Mesodermal cell (in vitro differentiated cells): ENCODE measurements at regions not wholly inside any gene's neighbourhood (a gene's known extent, or its start where the extent isn't known, plus 50 kb on each side); places are given as distances from the start of the nearest gene placed in this dataset.
A peak's percentile ranks its signal among the peaks of the same experiment; 100 is the strongest.

Source experiments
- H3K27ac ChIP-seq: 2 replicates; pipeline ENCODE4 v1.7.0; 2013; ENCODE audit warnings: mild to moderate bottlenecking, low read depth, low read length, moderate library complexity; ENCODE audit not compliant: severe bottlenecking
- H3K36me3 ChIP-seq: 2 replicates; pipeline ENCODE4 v1.7.1; 2013; ENCODE audit warnings: mild to moderate bottlenecking, low read length, moderate library complexity; ENCODE audit not compliant: control insufficient read depth, insufficient read depth
- H3K4me1 ChIP-seq: one replicate; pipeline ENCODE4 v1.7.1; 2013; ENCODE audit warnings: mild to moderate bottlenecking, low read length; ENCODE audit not compliant: insufficient read depth, control insufficient read depth, poor library complexity, severe bottlenecking
- H3K4me3 ChIP-seq: 2 replicates; pipeline ENCODE4 v1.7.0; 2013; ENCODE audit warnings: low read length, control low read depth, mild to moderate bottlenecking; ENCODE audit not compliant: insufficient read depth, poor library complexity, severe bottlenecking; ENCODE audit errors: extremely low read depth
- H3K9me3 ChIP-seq: 2 replicates; pipeline ENCODE4 v1.7.1; 2013; ENCODE audit warnings: mild to moderate bottlenecking, low read length, moderate library complexity; ENCODE audit not compliant: control insufficient read depth
- WGBS, 2 experiments: methylation state at CpG; one replicate each; pipeline ENCODE4 v1.1.5; 2013; ENCODE audit warnings: missing lambda C conversion rate in 2 of 2; ENCODE audit not compliant: insufficient coverage in 2 of 2; 5-methylcytosine and 5-hydroxymethylcytosine counted together

GRCh38 chr4:53866055-53866454 lies 198.3 kb downstream of the CHIC2 start:
- H3K4me3 ChIP-seq, result no peak overlapping the region
- H3K27ac ChIP-seq, result no peak overlapping the region
- H3K4me1 ChIP-seq, result no peaks in the 10 kb centered on the region
- H3K9me3 ChIP-seq, result no peaks in the 10 kb centered on the region
- H3K36me3 ChIP-seq, result no peaks in the 10 kb centered on the region
- 95 to 100% methylated on average over 5 to 6 of the region's 8 CpGs for WGBS, 2 experiments

DNA sequence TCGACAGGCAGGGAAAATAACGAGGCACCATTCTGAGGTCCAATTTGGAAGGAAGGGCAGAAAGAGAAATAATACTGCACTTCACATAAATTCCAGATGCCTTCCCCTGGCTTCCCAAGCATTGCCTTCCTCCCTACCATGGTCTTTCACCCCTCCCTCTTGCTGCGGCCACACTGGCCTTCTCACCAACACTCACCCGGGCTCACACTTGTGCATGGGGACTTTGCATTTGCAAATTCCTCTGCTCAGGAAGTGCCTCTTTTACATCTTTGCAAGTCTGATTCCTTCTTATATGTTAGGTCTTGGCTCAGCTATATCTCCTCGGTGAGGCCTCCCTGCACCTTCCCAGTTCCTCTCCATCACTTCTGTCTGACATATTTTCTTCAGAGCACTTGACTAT lies 199.4 kb downstream of the CHIC2 start:
- Histone ChIP-seq H3K9me3 (no peaks in the 10 kb centered on the region), H3K4me3 (no peak overlapping the region), H3K27ac (no peak overlapping the region), H3K36me3 (no peaks in the 10 kb centered on the region), H3K4me1 (no peaks in the 10 kb centered on the region)
- 64 to 68% methylated on average over 5 of the region's 5 CpGs for WGBS, 2 experiments

DNA sequence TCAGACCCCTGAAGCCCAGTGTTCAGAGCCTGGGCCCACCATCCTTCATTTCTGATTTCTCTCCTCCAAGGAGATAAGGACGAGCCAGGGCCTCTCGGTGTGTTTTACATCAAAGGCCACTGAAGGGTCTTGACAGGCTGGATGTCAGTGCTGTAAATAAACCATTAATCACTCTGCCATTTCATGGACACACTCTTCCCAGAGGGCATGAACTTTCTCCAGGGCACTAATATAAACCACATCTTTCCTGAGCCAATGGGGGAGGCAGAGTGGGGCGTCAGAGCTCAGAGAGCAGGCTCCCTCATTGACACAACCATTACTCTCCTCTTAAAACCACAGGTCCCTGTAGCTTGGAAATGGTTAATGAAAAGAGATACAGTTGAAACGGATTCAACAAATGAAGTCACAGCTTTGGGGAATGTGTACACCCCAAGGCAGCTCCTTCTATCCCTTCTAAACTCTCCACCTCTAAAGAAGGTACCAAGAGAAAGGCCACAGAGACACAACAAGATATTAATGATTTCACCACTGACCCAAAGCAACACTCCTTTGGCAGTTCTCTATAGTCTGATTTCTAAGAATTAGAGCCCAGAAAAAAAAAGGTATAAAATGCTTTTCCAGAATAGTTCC lies 200.6 kb downstream of the CHIC2 start:
- WGBS, 2 experiments, result 20 to 50% methylated on average over 1 of the region's 4 CpGs
- Histone ChIP-seq H3K27ac (peak overlapping the region; percentile 71), H3K36me3 (no peaks in the 10 kb centered on the region), H3K4me1 (no peaks in the 10 kb centered on the region), H3K9me3 (no peaks in the 10 kb centered on the region), H3K4me3 (no peak overlapping the region)

DNA sequence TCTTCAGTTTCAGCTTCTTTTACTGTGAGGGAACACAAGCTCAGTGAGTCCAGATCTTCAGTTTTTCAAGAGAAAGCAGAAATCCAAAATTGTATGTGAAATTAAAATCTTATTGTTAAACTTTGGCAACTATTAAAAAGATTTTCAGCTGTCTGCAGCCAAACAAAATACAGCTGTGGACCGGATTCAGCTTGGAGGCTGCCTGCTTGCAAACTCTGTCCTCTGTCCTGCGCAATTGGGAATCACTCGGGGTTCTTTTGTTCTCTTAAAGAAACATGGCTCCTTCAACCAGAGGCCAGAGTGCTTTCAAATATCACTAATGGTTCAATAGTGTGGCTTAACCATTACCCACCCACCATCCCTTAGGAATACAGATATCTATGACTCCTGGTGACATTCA lies 201.2 kb downstream of the CHIC2 start:
- Histone ChIP-seq H3K36me3 (no peaks in the 10 kb centered on the region), H3K27ac (peak overlapping the region; percentile 71), H3K9me3 (no peaks in the 10 kb centered on the region), H3K4me3 (no peak overlapping the region), H3K4me1 (no peaks in the 10 kb centered on the region)
- WGBS, 2 experiments, result 75 to 84% methylated on average over 3 of the region's 3 CpGs

- Histone ChIP-seq H3K36me3 (no peaks in the 10 kb centered on the region), H3K4me3 (no peak overlapping the region), H3K9me3 (no peaks in the 10 kb centered on the region), H3K27ac (peak overlapping the region; percentile 71), H3K4me1 (no peaks in the 10 kb centered on the region)
- 60% methylated on average over 1 of the region's 4 CpGs; no CpG with 5 or more reads in 1 of the 2 experiments for WGBS, 2 experiments
Measured at GRCh38 chr4:53861856-53862610, 202.4 kb downstream of the CHIC2 start.

- no peak overlapping the region for H3K4me3 ChIP-seq
- no peaks in the 10 kb centered on the region for H3K4me1 ChIP-seq
- no peaks in the 10 kb centered on the region for H3K9me3 ChIP-seq
- H3K36me3 ChIP-seq, result no peaks in the 10 kb centered on the region
- no peak overlapping the region for H3K27ac ChIP-seq
Measured at GRCh38 chr4:53859305-53859704, 205.1 kb downstream of the CHIC2 start.

- Histone ChIP-seq H3K9me3 (no peaks in the 10 kb centered on the region), H3K27ac (no peak overlapping the region), H3K4me1 (no peaks in the 10 kb centered on the region), H3K4me3 (no peak overlapping the region), H3K36me3 (no peaks in the 10 kb centered on the region)
- WGBS, 2 experiments, result no CpG with 5 or more reads among the region's 1 CpG
Measured at GRCh38 chr4:53858744-53859143, 205.7 kb downstream of the CHIC2 start.

DNA sequence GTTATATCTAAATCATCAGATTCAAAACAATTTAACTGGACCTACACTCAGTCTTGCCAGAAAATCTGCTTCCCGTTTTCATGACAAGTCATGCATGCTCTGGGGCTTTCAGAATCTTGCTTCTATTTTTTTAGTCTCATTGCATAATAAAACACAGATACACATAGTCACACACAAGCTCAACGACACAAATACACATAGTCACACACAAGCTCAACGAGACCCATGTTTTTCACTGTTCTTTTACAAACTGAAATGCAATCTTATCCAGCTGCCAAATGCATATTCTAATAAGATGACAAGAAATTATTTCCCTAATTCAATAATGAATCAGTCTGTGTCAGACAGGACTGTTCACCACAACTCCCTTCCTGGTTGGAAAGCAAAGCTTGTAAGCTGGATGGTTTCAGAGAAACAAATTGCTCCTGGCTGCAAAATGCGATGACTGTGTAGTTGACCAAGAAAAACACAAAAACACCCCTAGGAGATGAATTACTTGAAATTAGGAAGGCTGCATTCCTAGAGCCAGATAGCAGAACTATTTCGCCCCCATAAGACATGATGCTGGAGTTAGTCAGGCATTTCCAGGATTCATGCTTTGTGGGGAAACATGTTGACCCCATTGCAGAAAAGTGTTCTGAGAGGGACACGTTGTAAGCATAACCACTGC lies 208.7 kb downstream of the CHIC2 start:
- Histone ChIP-seq H3K4me3 (no peak overlapping the region), H3K4me1 (no peaks in the 10 kb centered on the region), H3K27ac (no peak overlapping the region), H3K9me3 (no peaks in the 10 kb centered on the region), H3K36me3 (no peaks in the 10 kb centered on the region)
- WGBS, 2 experiments, result 94% methylated on average over 3 to 4 of the region's 6 CpGs

DNA sequence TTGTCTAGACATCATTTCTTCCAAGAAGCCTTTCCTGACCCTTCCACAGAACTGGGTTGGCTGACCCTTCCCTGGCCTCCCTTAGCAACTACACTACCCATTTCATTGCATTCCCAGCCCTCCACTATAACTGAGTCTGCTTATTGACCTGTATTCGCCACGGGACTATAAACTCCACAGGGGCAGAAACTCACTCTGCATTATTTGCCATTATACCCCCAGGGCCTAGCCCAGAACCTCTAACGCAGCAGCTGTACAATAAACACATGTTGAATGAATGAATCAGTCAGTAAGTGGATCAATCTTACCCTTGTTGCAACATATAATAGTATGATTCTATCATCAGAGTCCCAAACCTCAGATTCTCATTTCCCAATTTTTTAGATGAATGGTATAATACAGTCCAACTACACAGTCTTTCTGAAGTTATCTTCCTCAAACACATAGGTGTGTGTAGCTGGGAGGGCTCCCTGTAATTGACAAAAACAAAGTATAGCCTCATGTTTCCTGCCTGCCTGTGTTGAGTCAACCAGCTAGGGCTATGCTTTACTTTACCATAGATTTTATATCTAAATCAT lies 209.3 kb downstream of the CHIC2 start:
- no peak overlapping the region for H3K27ac ChIP-seq
- no peak overlapping the region for H3K4me3 ChIP-seq
- H3K4me1 ChIP-seq, result no peaks in the 10 kb centered on the region
- WGBS, 2 experiments, result 80% methylated on average over 1 of the region's 3 CpGs; no CpG with 5 or more reads in 1 of the 2 experiments
- H3K36me3 ChIP-seq, result no peaks in the 10 kb centered on the region
- H3K9me3 ChIP-seq, result no peaks in the 10 kb centered on the region

- 69 to 97% methylated on average over 2 to 5 of the region's 5 CpGs for WGBS, 2 experiments
- no peak overlapping the region for H3K27ac ChIP-seq
- H3K9me3 ChIP-seq, result no peaks in the 10 kb centered on the region
- H3K4me1 ChIP-seq, result no peaks in the 10 kb centered on the region
- no peaks in the 10 kb centered on the region for H3K36me3 ChIP-seq
- H3K4me3 ChIP-seq, result no peak overlapping the region
Measured at GRCh38 chr4:53852343-53852742, 212.1 kb downstream of the CHIC2 start.

DNA sequence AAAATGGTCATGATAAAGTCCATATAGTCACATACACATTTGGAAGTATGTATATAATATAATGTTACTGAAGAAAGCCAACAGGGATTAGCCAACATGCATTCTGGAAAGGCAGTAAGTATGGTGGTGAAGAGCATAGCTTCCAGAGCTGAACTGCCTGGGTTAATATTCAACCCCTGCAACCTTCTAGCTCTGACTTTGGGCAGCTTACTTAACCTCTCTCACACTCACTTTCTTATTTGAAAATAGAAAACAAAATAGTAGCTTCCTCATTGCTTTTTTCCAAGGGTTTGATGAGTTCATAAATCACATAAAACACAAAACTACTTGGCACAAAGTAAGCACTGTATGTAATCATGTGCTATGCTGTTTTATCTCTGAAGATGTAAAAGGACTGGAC lies 216.4 kb downstream of the CHIC2 start:
- no peak overlapping the region for H3K27ac ChIP-seq
- H3K9me3 ChIP-seq, result no peaks in the 10 kb centered on the region
- H3K4me1 ChIP-seq, result no peaks in the 10 kb centered on the region
- no peaks in the 10 kb centered on the region for H3K36me3 ChIP-seq
- no peak overlapping the region for H3K4me3 ChIP-seq
